A673 (cell line): ENCODE measurements at regions not wholly inside any gene's neighbourhood (a gene's known extent, or its start where the extent isn't known, plus 50 kb on each side); places are given as distances from the start of the nearest gene placed in this dataset.

Experiments used
- EZH2 ChIP-seq: fragments of 200-600 bp; sonication (generic); IDR thresholded peaks from 2 replicates; pipeline ENCODE4 v1.6.1; 2017; ENCODE audit warnings: borderline replicate concordance, low read depth, mild to moderate bottlenecking, mixed read lengths, antibody characterized with exemption, low read length; ENCODE audit not compliant: poor library complexity, severe bottlenecking
- TF ChIP-seq, protein P1 (sequence below): fragments of 300-800, 200-600 bp; sonication (generic); conservative IDR thresholded peaks from 2 replicates; pipeline ENCODE4 v1.5.1; 2017; ENCODE audit warnings: low read depth, mild to moderate bottlenecking, antibody characterized with exemption, low read length, moderate library complexity, mixed read lengths

DNA sequence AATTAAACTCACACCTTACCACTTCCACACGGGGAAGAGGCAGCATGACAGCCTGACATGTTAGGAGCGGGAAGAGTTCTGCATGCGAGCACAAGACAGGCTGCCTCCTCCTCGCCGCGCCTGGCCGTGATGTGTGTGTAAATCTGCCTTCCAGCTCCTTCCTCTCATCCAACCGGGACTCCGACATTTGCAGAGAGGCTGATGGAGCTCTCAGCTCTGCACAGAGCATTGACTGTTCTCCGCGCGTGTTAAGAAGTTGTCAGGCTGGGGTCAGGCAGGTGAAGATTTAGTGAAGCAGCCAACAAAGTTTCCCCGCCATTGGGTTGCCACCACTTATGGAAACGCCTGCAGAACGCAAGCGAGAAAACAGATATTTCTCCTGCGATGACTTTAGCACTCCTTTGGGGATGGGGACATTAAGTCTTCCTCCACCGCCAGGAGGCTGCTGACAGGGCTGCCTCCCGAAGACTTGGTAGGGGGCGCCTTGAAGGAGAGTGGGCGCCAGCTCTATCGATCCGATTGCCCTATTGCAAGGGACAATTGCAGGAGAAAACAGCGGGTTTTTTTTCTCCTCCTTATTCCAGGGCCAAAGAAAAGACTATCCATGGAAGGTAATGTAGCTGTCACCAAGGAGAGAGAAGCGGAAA, 213.9 kb upstream of the TSHZ3 start:
- no peak for TF ChIP-seq EZH2
- TF ChIP-seq, protein P1, sequence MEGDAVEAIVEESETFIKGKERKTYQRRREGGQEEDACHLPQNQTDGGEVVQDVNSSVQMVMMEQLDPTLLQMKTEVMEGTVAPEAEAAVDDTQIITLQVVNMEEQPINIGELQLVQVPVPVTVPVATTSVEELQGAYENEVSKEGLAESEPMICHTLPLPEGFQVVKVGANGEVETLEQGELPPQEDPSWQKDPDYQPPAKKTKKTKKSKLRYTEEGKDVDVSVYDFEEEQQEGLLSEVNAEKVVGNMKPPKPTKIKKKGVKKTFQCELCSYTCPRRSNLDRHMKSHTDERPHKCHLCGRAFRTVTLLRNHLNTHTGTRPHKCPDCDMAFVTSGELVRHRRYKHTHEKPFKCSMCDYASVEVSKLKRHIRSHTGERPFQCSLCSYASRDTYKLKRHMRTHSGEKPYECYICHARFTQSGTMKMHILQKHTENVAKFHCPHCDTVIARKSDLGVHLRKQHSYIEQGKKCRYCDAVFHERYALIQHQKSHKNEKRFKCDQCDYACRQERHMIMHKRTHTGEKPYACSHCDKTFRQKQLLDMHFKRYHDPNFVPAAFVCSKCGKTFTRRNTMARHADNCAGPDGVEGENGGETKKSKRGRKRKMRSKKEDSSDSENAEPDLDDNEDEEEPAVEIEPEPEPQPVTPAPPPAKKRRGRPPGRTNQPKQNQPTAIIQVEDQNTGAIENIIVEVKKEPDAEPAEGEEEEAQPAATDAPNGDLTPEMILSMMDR = no peak
